GM21619 (cell line): ENCODE measurements at regions not wholly inside any gene's neighbourhood (a gene's known extent, or its start where the extent isn't known, plus 50 kb on each side); places are given as distances from the start of the nearest gene placed in this dataset.

Experiments used
- ATAC-seq: cut with Tn5 transposase; IDR thresholded peaks from one replicate; pipeline ENCODE4 v1.9.1; 2021; ENCODE audit not compliant: unreplicated experiment

- ATAC-seq: no peak
Observed at GRCh38 chr3:68468695-68469375, 463.5 kb downstream of the TAFA4 start.

- ATAC-seq: no peak
Observed at GRCh38 chr3:68467465-68467864, 464.9 kb downstream of the TAFA4 start.

GRCh38 chr3:68458581-68458980 lies 473.8 kb downstream of the TAFA4 start:
- no peak for ATAC-seq

- ATAC-seq: no peak
Observed at GRCh38 chr3:68448510-68449383, 483.6 kb downstream of the TAFA4 start.

GRCh38 chr3:68447885-68448284 lies 484.5 kb downstream of the TAFA4 start:
- ATAC-seq: no peak

GRCh38 chr3:68441054-68441453 lies 491.3 kb downstream of the TAFA4 start:
- ATAC-seq: no peak

GRCh38 chr3:68436619-68437401 lies 495.5 kb downstream of the TAFA4 start:
- ATAC-seq: no peak

- no peak for ATAC-seq
Observed at GRCh38 chr3:68428495-68428894, 503.9 kb downstream of the TAFA4 start.

GRCh38 chr3:68424796-68425460 lies 507.4 kb downstream of the TAFA4 start:
- no peak for ATAC-seq

GRCh38 chr3:68408626-68409025 lies 523.7 kb downstream of the TAFA4 start:
- ATAC-seq: no peak

- no peak for ATAC-seq
Observed at GRCh38 chr3:68403741-68404140, 528.6 kb downstream of the TAFA4 start.

- ATAC-seq: no peak
Observed at GRCh38 chr3:68402235-68402918, 530.0 kb downstream of the TAFA4 start.

GRCh38 chr3:68378631-68379030 lies 553.7 kb downstream of the TAFA4 start:
- no peak for ATAC-seq

GRCh38 chr3:68373727-68374126 lies 558.6 kb downstream of the TAFA4 start:
- no peak for ATAC-seq

- no peak for ATAC-seq
Observed at GRCh38 chr3:68363796-68364195, 568.6 kb downstream of the TAFA4 start.

GRCh38 chr3:68360492-68360891 lies 571.9 kb downstream of the TAFA4 start:
- ATAC-seq: no peak

- no peak for ATAC-seq
Observed at GRCh38 chr3:68345781-68346180, 586.6 kb downstream of the TAFA4 start.

- no peak for ATAC-seq
Observed at GRCh38 chr3:68342426-68342825, 589.9 kb downstream of the TAFA4 start.

GRCh38 chr3:68336042-68336441 lies 596.3 kb downstream of the TAFA4 start:
- no peak for ATAC-seq

GRCh38 chr3:68334367-68334986 lies 597.9 kb downstream of the TAFA4 start:
- ATAC-seq: no peak
